ENCODE measurements at regions not wholly inside any gene's neighbourhood (a gene's known extent, or its start where the extent isn't known, plus 50 kb on each side); places are given as distances from the start of the nearest gene placed in this dataset.

GRCh38 chr11:88387957-88388356, 50.4 kb upstream of the CTSC start:
- no peak for TF ChIP-seq CTCF (IDR thresholded peaks at IDR 0.05)
- no peak for TF ChIP-seq POLR2A (IDR thresholded peaks at IDR 0.05)
